ENCODE measurements at regions not wholly inside any gene's neighbourhood (a gene's known extent, or its start where the extent isn't known, plus 50 kb on each side); places are given as distances from the start of the nearest gene placed in this dataset.

DNA sequence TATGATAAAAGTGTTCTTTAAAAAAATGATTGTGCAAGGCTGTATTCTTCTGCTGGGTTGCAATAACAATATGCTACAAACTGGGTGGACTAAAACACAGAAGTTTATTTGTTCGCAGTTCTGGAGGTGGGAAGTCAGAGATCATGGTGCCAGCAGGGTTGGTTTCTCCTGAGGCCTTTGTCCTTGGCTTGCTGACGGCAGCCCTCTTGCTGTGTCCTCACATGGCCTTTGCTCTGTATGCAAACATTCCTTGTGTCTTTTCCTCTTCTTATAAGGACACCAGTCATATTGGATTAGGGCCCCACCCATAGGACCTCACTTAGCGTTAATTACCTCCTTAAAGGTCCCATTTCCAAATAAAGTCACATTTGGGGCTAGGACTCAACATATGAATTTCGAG lies 220.4 kb downstream of the SAMD5 start:
- H2BK5ac ChIP-seq (ENCODE audit: low read depth, low read length) = no peak overlapping the region
- no peak overlapping the region for H4K91ac ChIP-seq (replicated peaks; ENCODE audit: insufficient read length, low read length)
- no peak overlapping the region for H3K9ac ChIP-seq (replicated peaks in 1 of 4; ENCODE audit: extremely low read depth in 1 of 4, low read depth in 3 of 4, low read length in 3 of 4)
- no peak overlapping the region for H3K4me2 ChIP-seq (ENCODE audit: insufficient read depth in 1 of 2, low read depth in 2 of 2, low read length in 2 of 2)
- H2AK5ac ChIP-seq (ENCODE audit: low read depth, low read length) = no peak overlapping the region
- no peak overlapping the region for H2BK120ac ChIP-seq (replicated peaks; ENCODE audit: low read depth, low read length)
- H3K79me2 ChIP-seq (ENCODE audit: control insufficient read depth in 1 of 2, insufficient read depth in 2 of 2, low read length in 2 of 2) = no peaks in the 10 kb centered on the region
- H2BK15ac ChIP-seq (ENCODE audit: low read length) = no peak overlapping the region
- no peaks in the 10 kb centered on the region for H3K23me2 ChIP-seq (ENCODE audit: low read depth, low read length)
- no peak overlapping the region for H4K8ac ChIP-seq (ENCODE audit: extremely low read depth, insufficient read depth, low read length)
- TF ChIP-seq CREB1 (IDR thresholded peaks at IDR 0.05) = no peak
- no peak for TF ChIP-seq TAF7 (optimal IDR thresholded peaks at IDR 0.05; ENCODE audit: borderline replicate concordance, low read depth, low read length)
- no peak for TF ChIP-seq BACH1 (IDR thresholded peaks at IDR 0.05; ENCODE audit: low read length)
- TF ChIP-seq SP1 (IDR thresholded peaks at IDR 0.05; ENCODE audit: low read depth, low read length) = no peak
- TF ChIP-seq NRF1 (IDR thresholded peaks at IDR 0.05; ENCODE audit: low read depth, low read length) = no peak
- no peak for TF ChIP-seq TCF12 (IDR thresholded peaks at IDR 0.05; ENCODE audit: low read depth, low read length)
- TF ChIP-seq SIN3A (conservative IDR thresholded peaks at IDR 0.05 in 1 of 2, IDR thresholded peaks at IDR 0.05 in 1 of 2; ENCODE audit: low read depth in 1 of 2, low read length in 2 of 2) = no peak
- TF ChIP-seq RFX5 (IDR thresholded peaks at IDR 0.05; ENCODE audit: borderline replicate concordance, low read depth, low read length) = no peak
- no peak for TF ChIP-seq EP300 (IDR thresholded peaks at IDR 0.05; ENCODE audit: borderline replicate concordance in 1 of 2, low read depth in 2 of 2, low read length in 2 of 2)
- no peak overlapping the region for H3K4me3 ChIP-seq (ENCODE audit: extremely low read depth in 1 of 4, insufficient read depth in 2 of 4, low read depth in 3 of 4, low read length in 4 of 4)
- FAIRE-seq (no peak), DNase-seq (ENCODE audit: low read depth in 1 of 2, low spot score in 2 of 2) (no peak)
- H3K18ac ChIP-seq (ENCODE audit: extremely low read depth, low read length) = no peak overlapping the region
- no peaks in the 10 kb centered on the region for H3K27me3 ChIP-seq (replicated peaks in 1 of 4; ENCODE audit: control insufficient read depth in 3 of 4, extremely low read depth in 1 of 4, insufficient read depth in 3 of 4, low read length in 3 of 4)
- H3K14ac ChIP-seq (ENCODE audit: insufficient read length) = no peak overlapping the region
- H3K27ac ChIP-seq (ENCODE audit: low read depth, low read length) = no peak overlapping the region
- CTCF ChIA-PET (ENCODE audit: partially characterized antibody) = no interaction called here
- H3K9me3 ChIP-seq (ENCODE audit: insufficient read depth in 2 of 2, low read depth in 1 of 2, low read length in 1 of 2) = no peaks in the 10 kb centered on the region
- POLR2A ChIA-PET (ENCODE audit: partially characterized antibody) = no interaction called here
- H2BK20ac ChIP-seq (ENCODE audit: low read length) = no peak overlapping the region
- no peak overlapping the region for H3K56ac ChIP-seq (replicated peaks; ENCODE audit: insufficient read length, low read depth, low read length)
- no peak overlapping the region for H4K5ac ChIP-seq (ENCODE audit: insufficient read length, low read depth, low read length)
- H2BK12ac ChIP-seq (ENCODE audit: low read depth, low read length) = no peak overlapping the region
- 80% methylated on average over 4 of the region's 4 CpGs; no CpG with 5 or more reads in 1 of the 2 experiments for WGBS, 2 experiments (ENCODE audit: extremely low coverage in 1 of 2, insufficient coverage in 1 of 2, insufficient read length in 1 of 2, insufficient replicate concordance in 2 of 2, low coverage in 1 of 2, low lambda C conversion rate in 2 of 2, missing lambda C conversion rate in 1 of 2)
- no peak overlapping the region for H2AFZ ChIP-seq (ENCODE audit: low read length)
- H3K36me3 ChIP-seq (ENCODE audit: control insufficient read depth in 2 of 4, insufficient read depth in 4 of 4, low read length in 3 of 4) = no peaks in the 10 kb centered on the region
- H3K4me1 ChIP-seq (replicated peaks in 1 of 4; ENCODE audit: control insufficient read depth in 3 of 4, insufficient read depth in 4 of 4, low read length in 3 of 4) = peaks cover 0 to 2% (median 0%) of the 10 kb centered on the region in 4 experiments; a peak in 3 of 7 replicates
- H3K79me1 ChIP-seq (ENCODE audit: low read depth, low read length) = no peaks in the 10 kb centered on the region
- H4K20me1 ChIP-seq (replicated peaks in 1 of 2; ENCODE audit: control insufficient read depth in 1 of 2, insufficient read depth in 2 of 2, low read length in 2 of 2) = no peaks in the 10 kb centered on the region
- no peak overlapping the region for H3K4ac ChIP-seq (replicated peaks; ENCODE audit: insufficient read length, low read depth, low read length)
- H3K23ac ChIP-seq (ENCODE audit: insufficient read length) = no peak overlapping the region

Data from H1 (cell line).